ENCODE measurements at regions not wholly inside any gene's neighbourhood (a gene's known extent, or its start where the extent isn't known, plus 50 kb on each side); places are given as distances from the start of the nearest gene placed in this dataset.
"Not testable (repeated sequence)": the region's sequence is repeated elsewhere in the genome, so short reads cannot be mapped to it uniquely, and the experiment has no call there.

DNA sequence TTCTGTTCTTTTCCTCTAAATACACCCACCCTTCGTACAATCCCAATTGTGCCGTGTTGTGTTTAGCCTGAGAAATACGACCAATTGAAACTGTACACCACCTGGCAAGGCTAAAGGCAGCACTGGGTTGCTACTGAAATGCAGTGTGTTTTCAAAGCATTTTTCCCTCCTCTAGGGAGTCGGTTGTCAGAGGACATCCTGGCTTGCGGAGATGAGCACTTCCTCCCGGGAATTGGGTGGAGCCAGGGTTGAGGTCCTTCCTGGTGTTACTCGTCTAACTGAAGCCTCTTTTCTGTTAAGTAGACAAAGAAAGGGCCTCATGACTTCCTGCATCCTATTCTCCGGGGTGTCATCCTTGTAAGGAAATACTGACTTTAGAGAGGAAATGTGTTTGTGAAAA, 133.5 kb downstream of the MTPAP start:
- TF ChIP-seq POLR2A (IDR thresholded peaks at IDR 0.05; ENCODE audit: low read depth, low read length), result no peak

DNA sequence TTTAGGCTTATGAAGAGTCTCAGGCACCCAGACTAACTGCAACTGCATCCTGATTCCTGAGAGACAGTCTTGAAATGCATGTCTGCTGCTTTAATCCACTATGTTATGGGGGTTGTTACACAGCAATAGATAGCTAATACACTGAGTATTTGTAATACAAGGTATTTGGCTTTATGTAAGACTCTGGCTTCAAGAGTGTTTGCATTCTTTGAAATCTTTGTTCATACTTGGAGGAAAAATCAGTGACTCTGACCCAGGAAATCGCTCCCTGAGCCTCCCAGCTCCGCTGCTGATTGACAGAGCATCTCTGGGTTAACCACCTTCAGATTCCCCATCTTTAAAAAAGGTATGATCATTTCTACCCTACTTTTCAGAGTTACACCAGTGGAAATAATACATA, 133.9 kb downstream of the MTPAP start:
- TF ChIP-seq POLR2A (IDR thresholded peaks at IDR 0.05; ENCODE audit: low read depth, low read length), result no peak
- DNase-seq (ENCODE audit: insufficient read length, low spot score) (no peak), FAIRE-seq (no peak)

More for the DNA sequence above, 133.5 kb downstream of the MTPAP start:
- FAIRE-seq (no peak), DNase-seq (ENCODE audit: insufficient read length, low spot score) (no peak)

DNA sequence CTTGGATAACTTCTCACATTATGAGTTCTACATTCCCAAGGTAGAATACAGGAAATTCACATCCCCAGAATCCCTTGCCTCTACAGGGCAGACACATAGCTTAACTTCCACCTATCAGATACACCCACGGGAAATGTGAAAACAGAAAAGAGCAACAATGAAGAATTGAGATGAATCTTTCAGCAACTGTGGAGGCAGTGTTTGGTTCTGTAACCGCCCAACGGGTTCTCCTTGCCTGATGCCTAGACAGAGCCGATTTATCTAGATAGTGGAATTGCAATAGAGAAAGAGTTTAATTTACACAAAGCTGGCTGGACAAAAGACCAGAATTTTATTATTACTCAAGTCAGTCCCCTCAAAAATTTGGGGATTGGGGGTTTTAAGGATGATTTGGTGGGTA, 138.8 kb downstream of the MTPAP start:
- TF ChIP-seq POLR2A (IDR thresholded peaks at IDR 0.05; ENCODE audit: low read depth, low read length), result no peak
- no peak for FAIRE-seq
- no peak for DNase-seq (ENCODE audit: insufficient read length, low spot score)

DNA sequence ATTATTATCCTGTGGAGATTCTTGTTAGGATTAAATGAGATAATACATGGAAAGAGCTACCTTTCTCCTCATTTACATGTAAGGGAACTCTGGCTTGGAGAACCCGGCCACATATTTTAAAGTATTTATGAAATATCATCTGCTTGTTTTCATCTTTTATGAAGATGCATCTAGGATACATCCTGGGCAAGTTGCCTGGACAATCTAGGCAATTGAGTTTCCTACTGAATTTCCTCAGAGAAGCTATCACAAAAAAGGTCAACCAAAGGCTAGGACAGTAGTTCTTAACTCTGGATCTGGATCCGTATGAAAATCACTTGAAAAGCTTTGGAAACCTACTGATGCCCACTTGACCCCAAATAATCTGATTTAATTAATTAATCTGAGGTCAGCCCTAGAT, 140.7 kb downstream of the MTPAP start:
- no peak for TF ChIP-seq POLR2A (IDR thresholded peaks at IDR 0.05; ENCODE audit: low read depth, low read length)
- FAIRE-seq, result no peak
- no peak for DNase-seq (ENCODE audit: insufficient read length, low spot score)

DNA sequence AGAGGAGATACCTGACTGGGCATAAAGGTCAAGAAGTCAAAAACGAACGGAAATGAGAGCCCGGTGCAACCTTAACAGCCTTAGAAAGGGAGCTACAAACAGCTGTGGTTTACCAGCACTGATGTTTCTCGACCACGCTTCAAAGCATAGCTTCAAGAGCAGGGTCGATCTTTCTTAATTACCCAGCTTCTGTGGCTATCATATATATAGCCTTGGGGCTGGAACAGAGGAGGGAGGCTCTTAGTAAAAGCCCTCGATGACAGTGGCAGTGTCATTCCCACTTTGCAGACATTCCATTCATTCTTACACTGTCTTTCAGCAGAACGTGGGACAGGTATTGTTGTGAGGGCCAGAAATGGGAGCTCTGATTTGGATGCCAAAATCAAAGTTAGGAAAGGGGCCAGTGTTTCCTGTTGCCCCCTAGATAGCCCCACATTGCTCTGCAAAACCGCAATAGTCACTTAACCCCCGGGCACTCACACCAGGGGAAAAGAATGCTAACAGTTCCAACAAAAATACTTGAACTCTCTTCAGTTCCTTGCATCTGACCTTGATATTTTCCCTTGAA, 141.5 kb downstream of the MTPAP start:
- no peak for TF ChIP-seq POLR2A (IDR thresholded peaks at IDR 0.05; ENCODE audit: low read depth, low read length)
- DNase-seq (ENCODE audit: insufficient read length, low spot score) (no peak), FAIRE-seq (no peak)

DNA sequence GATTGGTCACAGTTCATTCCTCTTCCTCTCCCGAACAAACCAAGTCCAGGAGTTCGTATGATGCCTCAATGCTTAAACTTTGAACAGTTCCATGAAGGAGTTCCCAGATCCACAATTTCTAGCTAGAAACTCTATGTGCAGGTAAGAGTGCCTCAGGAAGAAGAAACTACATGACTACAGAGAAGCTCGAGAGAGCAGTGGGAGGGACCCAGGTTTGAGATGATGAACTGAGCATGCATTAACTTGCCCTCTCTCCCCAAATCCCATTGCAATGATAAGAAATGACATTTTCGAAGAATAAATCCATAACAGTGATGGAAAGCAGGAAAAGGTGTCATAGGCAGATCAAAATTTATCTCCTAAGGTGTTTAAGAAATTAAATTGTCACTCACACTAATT, 140.6 kb upstream of the JCAD start:
- TF ChIP-seq POLR2A (IDR thresholded peaks at IDR 0.05; ENCODE audit: low read depth, low read length), result no peak
- FAIRE-seq (no peak), DNase-seq (ENCODE audit: insufficient read length, low spot score) (no peak)

DNA sequence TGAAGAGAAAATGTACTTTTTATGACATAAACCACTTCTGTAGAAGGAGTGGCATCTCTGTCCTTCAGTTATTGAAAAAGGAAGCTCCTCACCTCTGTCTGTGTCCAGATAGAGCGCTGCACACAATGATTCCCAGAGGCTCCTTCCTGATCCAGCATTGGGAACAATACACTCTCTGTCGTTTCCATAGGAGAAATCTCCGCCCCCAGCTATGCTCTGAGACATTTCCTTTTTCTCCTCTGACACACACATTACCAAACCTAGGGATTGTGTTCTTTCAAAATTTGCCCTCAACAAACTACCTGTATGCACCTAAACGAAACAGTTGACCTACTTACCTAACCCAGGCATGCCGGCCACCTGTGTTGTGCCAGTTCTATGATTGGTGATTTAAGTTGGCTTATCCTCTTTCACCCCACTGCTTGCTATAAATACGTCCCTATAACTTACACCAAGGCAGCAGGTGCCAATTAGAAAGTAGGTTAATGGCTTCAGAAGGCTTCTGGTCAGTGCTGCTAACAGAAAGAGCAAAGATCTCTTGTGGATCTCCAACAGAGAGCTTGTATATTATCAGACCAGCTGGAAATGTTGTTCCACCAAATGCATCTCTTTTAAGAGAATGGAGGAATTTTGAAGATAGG, 140.1 kb upstream of the JCAD start:
- peak; percentile 72 for FAIRE-seq
- no peak for DNase-seq (ENCODE audit: insufficient read length, low spot score)
- TF ChIP-seq POLR2A (IDR thresholded peaks at IDR 0.05; ENCODE audit: low read depth, low read length), result no peak

DNA sequence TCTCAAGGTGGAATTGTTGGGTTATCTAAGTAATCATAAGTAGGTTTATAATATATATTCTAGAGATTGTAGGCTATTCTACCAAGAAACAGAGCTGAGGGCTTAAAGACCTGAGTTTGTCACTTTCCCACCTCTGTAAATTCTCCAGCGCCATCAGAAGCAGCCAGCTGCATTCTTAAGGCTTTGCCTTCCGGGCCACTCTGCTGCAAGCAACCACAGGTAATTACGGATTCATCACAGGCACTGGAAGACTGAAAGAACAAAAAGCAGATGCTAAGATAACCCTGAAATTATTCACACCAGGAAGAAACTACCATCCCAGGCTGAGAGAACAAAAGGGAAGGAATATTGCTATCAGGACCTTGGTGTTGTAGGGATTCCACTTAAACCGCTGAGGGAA, 137.8 kb upstream of the JCAD start:
- no peak for TF ChIP-seq POLR2A (IDR thresholded peaks at IDR 0.05; ENCODE audit: low read depth, low read length)
- FAIRE-seq (no peak), DNase-seq (ENCODE audit: insufficient read length, low spot score) (no peak)

DNA sequence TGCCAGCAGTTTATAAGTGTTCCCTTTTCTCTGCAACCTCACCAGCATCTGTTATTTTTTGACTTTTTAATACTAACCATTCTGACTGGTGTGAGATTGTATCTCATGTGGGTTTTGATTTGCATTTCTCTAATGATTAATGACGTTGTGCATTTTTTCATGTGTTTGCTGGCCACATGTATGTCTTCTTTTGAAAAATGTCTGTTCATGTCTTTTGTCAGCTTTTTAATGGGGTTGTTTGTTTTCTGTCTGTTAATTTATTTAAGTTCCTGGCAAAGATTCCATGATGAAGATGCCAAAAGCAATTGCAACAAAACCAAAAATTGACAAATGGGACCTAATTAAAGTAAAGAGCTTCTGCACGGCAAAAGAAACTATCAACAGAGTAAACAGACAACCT, 137.2 kb upstream of the JCAD start:
- not testable (repeated sequence) for FAIRE-seq; DNase-seq (ENCODE audit: insufficient read length, low spot score)

DNA sequence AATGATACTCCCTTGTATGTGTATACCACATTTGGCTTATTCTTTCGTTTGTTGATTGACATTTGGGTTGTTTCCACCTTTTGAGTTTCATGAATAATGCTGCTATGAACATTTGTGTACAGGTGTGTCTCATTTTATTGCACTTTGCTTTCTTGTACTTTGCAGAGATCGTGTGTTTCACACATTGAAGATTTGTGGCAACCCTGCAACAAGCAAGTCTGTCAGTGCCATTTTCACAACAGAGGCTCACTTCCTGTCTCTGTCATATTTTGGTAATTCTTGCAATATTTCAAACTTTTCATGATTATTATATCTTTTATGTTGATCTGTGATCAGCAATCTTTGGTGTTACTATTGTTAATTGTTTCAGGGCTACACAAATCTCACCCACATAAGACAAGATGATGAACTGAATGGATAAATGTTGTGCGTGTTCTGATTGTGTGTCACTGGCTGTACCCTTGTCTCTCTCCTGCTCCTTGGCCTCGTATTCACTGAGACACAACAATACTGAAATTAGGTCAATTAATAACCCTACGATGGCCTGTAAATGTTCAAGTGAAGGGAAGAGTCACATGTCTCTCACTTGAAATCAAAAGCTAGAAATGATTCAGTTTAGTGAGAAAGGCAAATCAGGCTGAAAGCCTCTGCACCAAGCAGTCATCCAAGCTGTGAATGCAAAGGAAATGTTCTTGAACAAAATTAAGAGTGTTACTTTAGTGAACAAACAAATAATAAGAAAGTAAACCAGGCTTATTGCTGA, 133.6 kb upstream of the JCAD start:
- FAIRE-seq (no peak), DNase-seq (ENCODE audit: insufficient read length, low spot score) (no peak)
- no peak for TF ChIP-seq POLR2A (IDR thresholded peaks at IDR 0.05; ENCODE audit: low read depth, low read length)

DNA sequence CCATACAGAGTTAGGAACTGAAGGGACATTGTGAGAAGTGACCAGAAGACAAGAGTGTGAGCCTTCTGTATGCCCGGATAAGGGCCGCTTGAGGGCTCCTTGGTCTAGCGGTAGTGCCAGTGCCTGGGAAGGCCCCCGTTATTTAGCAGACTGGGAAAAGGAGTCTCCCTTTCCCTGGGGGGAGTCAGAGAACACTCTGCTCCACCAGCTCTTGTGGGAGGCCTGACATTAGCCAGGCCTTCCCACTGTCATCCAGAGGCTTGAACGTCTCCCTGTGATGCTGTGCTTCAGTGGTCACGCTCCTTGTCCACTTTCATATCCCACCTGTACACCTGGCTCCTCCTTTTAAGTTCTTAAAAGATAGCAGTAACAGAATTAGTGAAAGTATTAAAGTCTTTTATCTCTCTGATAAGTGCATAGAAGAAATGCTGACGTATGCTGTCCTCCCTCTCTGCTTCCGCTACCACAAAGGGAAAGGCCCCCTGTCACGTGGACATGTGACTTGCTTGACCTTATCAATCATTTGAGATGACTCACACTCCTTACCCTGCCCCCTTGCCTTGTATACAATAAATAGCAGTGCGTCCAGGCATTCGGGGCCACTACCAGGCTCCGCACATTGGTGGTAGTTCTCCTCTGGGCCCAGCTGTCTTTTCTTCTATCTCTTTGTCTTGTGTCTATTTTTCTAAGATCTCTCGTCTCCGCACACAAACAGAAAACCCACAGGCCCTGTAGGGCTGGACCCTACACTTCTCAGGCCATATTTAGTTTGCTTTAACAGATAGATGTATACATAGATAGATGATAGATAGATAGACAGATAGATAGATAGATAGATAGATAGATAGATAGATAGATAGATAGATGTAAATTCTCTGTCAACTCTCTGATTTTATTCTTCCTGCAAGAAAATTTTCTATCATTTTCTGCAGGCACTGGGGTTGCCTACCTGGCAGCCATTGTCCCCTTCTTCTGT, 131.5 kb upstream of the JCAD start:
- TF ChIP-seq POLR2A (IDR thresholded peaks at IDR 0.05; ENCODE audit: low read depth, low read length), result no peak
- DNase-seq (ENCODE audit: insufficient read length, low spot score) (no peak), FAIRE-seq (no peak)

DNA sequence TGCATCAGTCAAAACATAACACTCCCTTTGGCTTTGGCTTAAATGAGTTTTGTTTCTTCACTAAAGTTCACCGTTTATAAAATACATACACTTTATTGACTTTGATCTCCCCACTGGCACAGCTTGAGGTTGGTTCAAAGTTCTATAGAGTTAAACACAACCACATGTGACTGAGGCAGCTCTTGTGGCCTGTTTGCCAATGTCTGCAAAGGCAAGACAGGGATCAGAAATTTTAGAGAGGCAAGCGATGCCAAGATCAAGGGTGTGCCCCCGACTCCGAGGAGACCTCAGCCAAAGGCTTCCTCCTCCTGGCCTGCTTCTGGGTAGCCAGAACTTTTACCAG, 129.8 kb upstream of the JCAD start:
- FAIRE-seq, result no peak
- TF ChIP-seq POLR2A (IDR thresholded peaks at IDR 0.05; ENCODE audit: low read depth, low read length), result no peak
- DNase-seq (ENCODE audit: insufficient read length, low spot score), result no peak

DNA sequence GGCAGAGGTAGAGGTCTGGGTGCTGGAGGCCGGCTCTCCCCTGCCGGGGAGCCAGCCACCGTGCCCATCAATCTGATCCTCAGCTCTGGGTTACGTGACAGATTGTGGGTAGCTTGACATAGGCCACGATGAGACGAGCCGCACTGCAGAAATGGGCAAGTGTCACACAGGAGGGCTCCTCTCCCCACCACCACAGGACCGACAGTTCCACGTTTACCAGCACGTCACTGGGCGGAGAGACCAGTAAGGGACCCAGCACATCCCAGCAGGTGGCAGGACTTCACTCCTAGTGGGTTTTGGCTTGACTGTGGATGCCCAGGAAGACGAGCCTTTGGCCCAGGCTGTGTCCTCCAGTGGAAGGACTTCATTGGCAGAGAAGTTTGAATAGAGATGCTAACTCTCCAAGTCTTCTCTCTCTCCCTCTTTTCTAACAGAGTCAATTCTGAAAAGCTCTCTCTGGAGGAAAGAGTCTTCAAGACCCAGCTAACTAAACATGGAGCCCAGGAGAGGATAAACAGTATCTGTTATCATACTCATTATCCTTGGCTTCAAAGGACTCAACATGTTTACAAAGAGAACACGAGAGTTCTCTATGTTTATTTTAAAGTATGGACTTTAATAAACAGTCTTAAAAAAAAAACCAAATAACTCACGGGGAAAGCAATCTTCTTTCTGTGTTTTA, 129.3 kb upstream of the JCAD start:
- DNase-seq (ENCODE audit: insufficient read length, low spot score) (no peak), FAIRE-seq (no peak)
- TF ChIP-seq POLR2A (IDR thresholded peaks at IDR 0.05; ENCODE audit: low read depth, low read length), result no peak

Measured in H54 (cell line).